ENCODE measurements at regions not wholly inside any gene's neighbourhood (a gene's known extent, or its start where the extent isn't known, plus 50 kb on each side); places are given as distances from the start of the nearest gene placed in this dataset.

- CTCF ChIA-PET = no interaction called here
These were observed 93.7 kb upstream of the PROKR2 start for GRCh38 chr20:5410470-5410869.

GRCh38 chr20:5402903-5403531 is 86.3 kb upstream of the PROKR2 start:
- Mint-ChIP-seq H3K27ac (ENCODE audit: unreplicated experiment) (no peak overlapping the region), H3K4me1 (ENCODE audit: low read depth, unreplicated experiment) (no peaks in the 10 kb centered on the region), H3K9me3 (ENCODE audit: low read depth, unreplicated experiment) (peaks cover 5% of the 10 kb centered on the region), H3K4me3 (ENCODE audit: low read depth, unreplicated experiment) (no peak overlapping the region), H3K27me3 (ENCODE audit: unreplicated experiment) (peaks cover 35% of the 10 kb centered on the region), H3K36me3 (ENCODE audit: insufficient read depth, unreplicated experiment) (no peaks in the 10 kb centered on the region)
- peak; percentile 10 for DNase-seq
- CTCF ChIA-PET = interaction anchor here (0.8 kb wide), 1 partner anchor 191 kb away, joined by 3 read pairs; no protein-coding TSS in a partner anchor
- TF ChIP-seq CTCF (IDR thresholded peaks at IDR 0.05; ENCODE audit: unreplicated experiment) = no peak
- BruUV-seq (replicated peaks) = no TSS peak
- intact Hi-C loops (cut with micrococcal nuclease; ENCODE audit: unreplicated experiment) = no loop called here

More at GRCh38 chr20:5410470-5410869, 93.7 kb upstream of the PROKR2 start:
- peaks cover 54% of the 10 kb centered on the region for H3K27me3 Mint-ChIP-seq (ENCODE audit: unreplicated experiment)
- no peak overlapping the region for H3K4me3 Mint-ChIP-seq (ENCODE audit: low read depth, unreplicated experiment)
- BruUV-seq (replicated peaks) = no TSS peak
- no peaks in the 10 kb centered on the region for H3K4me1 Mint-ChIP-seq (ENCODE audit: low read depth, unreplicated experiment)
- no peak for DNase-seq
- H3K36me3 Mint-ChIP-seq (ENCODE audit: insufficient read depth, unreplicated experiment) = no peaks in the 10 kb centered on the region
- TF ChIP-seq CTCF (IDR thresholded peaks at IDR 0.05; ENCODE audit: unreplicated experiment) = no peak
- intact Hi-C loops (cut with micrococcal nuclease; ENCODE audit: unreplicated experiment) = no loop called here
- H3K9me3 Mint-ChIP-seq (ENCODE audit: low read depth, unreplicated experiment) = no peaks in the 10 kb centered on the region
- no peak overlapping the region for H3K27ac Mint-ChIP-seq (ENCODE audit: unreplicated experiment)

GRCh38 chr20:5401277-5401875 is 84.6 kb upstream of the PROKR2 start:
- CTCF ChIA-PET = no interaction called here
- no peak overlapping the region for H3K27ac Mint-ChIP-seq (ENCODE audit: unreplicated experiment)
- BruUV-seq (replicated peaks) = no TSS peak
- DNase-seq = no peak
- H3K4me3 Mint-ChIP-seq (ENCODE audit: low read depth, unreplicated experiment) = no peak overlapping the region
- TF ChIP-seq CTCF (IDR thresholded peaks at IDR 0.05; ENCODE audit: unreplicated experiment) = no peak
- peaks cover 5% of the 10 kb centered on the region for H3K9me3 Mint-ChIP-seq (ENCODE audit: low read depth, unreplicated experiment)
- no peaks in the 10 kb centered on the region for H3K36me3 Mint-ChIP-seq (ENCODE audit: insufficient read depth, unreplicated experiment)
- H3K27me3 Mint-ChIP-seq (ENCODE audit: unreplicated experiment) = peaks cover 18% of the 10 kb centered on the region
- intact Hi-C loops (cut with micrococcal nuclease; ENCODE audit: unreplicated experiment) = no loop called here
- peaks cover 8% of the 10 kb centered on the region for H3K4me1 Mint-ChIP-seq (ENCODE audit: low read depth, unreplicated experiment)

GRCh38 chr20:5400164-5400762 is 83.5 kb upstream of the PROKR2 start:
- H3K36me3 Mint-ChIP-seq (ENCODE audit: insufficient read depth, unreplicated experiment) = no peaks in the 10 kb centered on the region
- TF ChIP-seq CTCF (IDR thresholded peaks at IDR 0.05; ENCODE audit: unreplicated experiment) = no peak
- CTCF ChIA-PET = no interaction called here
- H3K27ac Mint-ChIP-seq (ENCODE audit: unreplicated experiment) = no peak overlapping the region
- peaks cover 7% of the 10 kb centered on the region for H3K27me3 Mint-ChIP-seq (ENCODE audit: unreplicated experiment)
- no peak overlapping the region for H3K4me3 Mint-ChIP-seq (ENCODE audit: low read depth, unreplicated experiment)
- DNase-seq = peak; percentile 15
- BruUV-seq (replicated peaks) = no TSS peak
- intact Hi-C loops (cut with micrococcal nuclease; ENCODE audit: unreplicated experiment) = no loop called here
- H3K4me1 Mint-ChIP-seq (ENCODE audit: low read depth, unreplicated experiment) = peaks cover 8% of the 10 kb centered on the region
- peaks cover 5% of the 10 kb centered on the region for H3K9me3 Mint-ChIP-seq (ENCODE audit: low read depth, unreplicated experiment)
